IMR-90 (cell line): ENCODE measurements at regions not wholly inside any gene's neighbourhood (a gene's known extent, or its start where the extent isn't known, plus 50 kb on each side); places are given as distances from the start of the nearest gene placed in this dataset.

ENCODE experiments used
- BHLHE40 ChIP-seq: fragments of 150-350 bp; IDR thresholded peaks from 2 replicates; pipeline ENCODE4 v1.6.1; 2016; ENCODE audit warnings: mild to moderate bottlenecking, low read depth, low read length
- CEBPB ChIP-seq: IDR thresholded peaks from 2 replicates; pipeline ENCODE4 v1.6.1; 2012; ENCODE audit warnings: low read depth, low read length, improper control_type of control experiment
- CTCF ChIP-seq: conservative IDR thresholded peaks from 2 replicates; pipeline ENCODE4 v1.5.1; 2012; ENCODE audit warnings: mild to moderate bottlenecking, low read depth, low read length, improper control_type of control experiment
- ELK1 ChIP-seq: fragments of 150-350 bp; IDR thresholded peaks from 2 replicates; pipeline ENCODE4 v1.6.1; 2016; ENCODE audit warnings: low read depth, mild to moderate bottlenecking, low read length, moderate library complexity, borderline replicate concordance
- MXI1 ChIP-seq: IDR thresholded peaks from 2 replicates; pipeline ENCODE4 v1.6.1; 2012; ENCODE audit warnings: low read depth, mild to moderate bottlenecking, low read length, moderate library complexity, borderline replicate concordance
- POLR2A ChIP-seq: IDR thresholded peaks from 2 replicates; pipeline ENCODE4 v1.6.1; 2012; ENCODE audit warnings: mild to moderate bottlenecking, low read depth, low read length
- RAD21 ChIP-seq: IDR thresholded peaks from 2 replicates; pipeline ENCODE4 v1.6.1; 2012; ENCODE audit warnings: low read length, improper control_type of control experiment
- RCOR1 ChIP-seq: IDR thresholded peaks from 2 replicates; pipeline ENCODE4 v1.6.1; 2012; ENCODE audit warnings: mild to moderate bottlenecking, low read length, improper control_type of control experiment; ENCODE audit not compliant: insufficient replicate concordance
- SMC3 ChIP-seq: fragments of 150-350 bp; IDR thresholded peaks from 2 replicates; pipeline ENCODE4 v1.6.1; 2016; ENCODE audit warnings: low read depth, mild to moderate bottlenecking, antibody characterized with exemption, low read length, moderate library complexity

DNA sequence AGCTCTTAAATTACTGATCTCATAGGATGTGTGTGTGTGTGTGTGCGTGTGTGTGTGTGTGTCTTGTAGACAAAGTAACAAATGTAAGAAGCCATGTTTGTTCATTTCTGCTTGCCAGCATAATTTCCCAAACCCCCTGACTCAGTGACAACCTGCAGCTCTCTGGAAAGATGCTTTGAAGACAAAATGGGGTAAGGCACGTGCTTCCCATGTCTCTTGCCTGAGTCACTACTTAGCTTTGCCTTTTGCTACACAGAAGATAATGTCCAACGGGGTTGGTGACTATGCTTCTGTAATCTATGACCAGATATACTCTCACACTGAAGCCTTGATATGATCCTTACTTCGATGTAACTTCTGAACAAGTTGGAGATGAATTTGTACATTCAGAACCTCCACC, 332.0 kb downstream of the SLC4A3 start:
- no peak for TF ChIP-seq CTCF
- TF ChIP-seq POLR2A = no peak
- TF ChIP-seq SMC3 = no peak
- no peak for TF ChIP-seq MXI1
- TF ChIP-seq RAD21 = no peak
- no peak for TF ChIP-seq ELK1
- TF ChIP-seq CEBPB = no peak
- TF ChIP-seq BHLHE40 = peak; percentile 94
- no peak for TF ChIP-seq RCOR1
